HG03280 (cell line): ENCODE measurements at regions not wholly inside any gene's neighbourhood (a gene's known extent, or its start where the extent isn't known, plus 50 kb on each side); places are given as distances from the start of the nearest gene placed in this dataset.
"Not testable (repeated sequence)": the region's sequence is repeated elsewhere in the genome, so short reads cannot be mapped to it uniquely, and the experiment has no call there.

Experiments used
- ATAC-seq: cut with Tn5 transposase; IDR thresholded peaks from one replicate; pipeline ENCODE4 v1.9.1; 2021; ENCODE audit warnings: mild to moderate bottlenecking, moderate library complexity; ENCODE audit not compliant: unreplicated experiment

DNA sequence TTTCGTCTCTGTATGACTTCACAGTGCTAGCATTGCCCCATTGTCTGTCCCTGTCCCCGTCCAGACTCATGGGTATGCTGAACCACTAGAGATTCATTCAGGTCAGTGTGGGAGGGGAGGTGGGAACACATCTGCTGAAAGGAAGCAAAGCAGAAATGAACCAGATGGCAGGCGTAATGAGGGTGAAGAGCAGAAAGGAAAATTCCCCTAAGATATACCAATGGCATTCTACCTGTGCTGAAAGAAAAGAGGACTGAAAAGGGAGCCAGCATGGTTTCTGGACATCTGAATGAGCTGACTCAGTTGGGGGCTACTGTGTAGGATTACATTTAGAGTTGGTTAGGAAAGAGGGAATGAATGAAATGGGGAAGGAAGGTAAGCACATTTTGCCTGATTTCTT lies 678.7 kb downstream of the MAT2B start:
- ATAC-seq: no peak

DNA sequence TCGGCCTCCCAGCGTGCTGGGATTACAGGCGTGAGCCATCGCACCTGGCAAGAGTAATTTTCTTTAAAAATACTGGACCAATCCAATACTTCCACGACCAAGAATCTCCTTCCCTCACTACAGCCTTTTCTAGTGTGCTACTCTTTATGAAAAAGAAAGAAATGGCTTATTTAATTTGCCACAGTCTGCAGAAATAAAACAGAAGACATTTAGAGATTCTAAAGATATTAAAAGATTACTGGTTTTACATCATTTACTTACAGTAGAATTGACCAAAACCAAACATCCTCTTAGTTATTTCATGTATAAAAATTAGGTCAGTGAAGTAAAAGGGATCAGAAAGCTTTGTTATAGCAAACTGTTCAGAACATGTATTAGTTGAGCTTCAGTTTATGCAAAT lies 679.6 kb downstream of the MAT2B start:
- no peak for ATAC-seq

DNA sequence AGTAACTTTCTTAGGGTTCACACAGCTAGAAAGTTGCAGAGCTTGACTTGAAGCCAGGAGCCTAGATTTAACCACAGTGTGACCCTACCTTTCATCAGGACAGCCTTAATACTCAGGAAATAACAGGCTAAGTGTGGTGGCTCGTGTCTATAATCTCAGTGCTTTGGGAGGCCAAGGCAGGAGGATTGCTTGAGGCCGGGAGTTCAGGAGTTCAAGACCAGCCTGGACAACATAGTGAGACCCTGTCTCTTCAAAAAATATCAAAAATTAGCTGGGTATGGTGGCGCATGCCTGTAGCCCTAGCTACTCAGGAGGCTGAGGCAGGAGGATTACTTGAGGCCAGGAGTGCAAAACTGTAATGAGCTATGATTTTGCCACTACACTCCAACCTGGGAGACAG lies 681.1 kb downstream of the MAT2B start:
- no peak for ATAC-seq

DNA sequence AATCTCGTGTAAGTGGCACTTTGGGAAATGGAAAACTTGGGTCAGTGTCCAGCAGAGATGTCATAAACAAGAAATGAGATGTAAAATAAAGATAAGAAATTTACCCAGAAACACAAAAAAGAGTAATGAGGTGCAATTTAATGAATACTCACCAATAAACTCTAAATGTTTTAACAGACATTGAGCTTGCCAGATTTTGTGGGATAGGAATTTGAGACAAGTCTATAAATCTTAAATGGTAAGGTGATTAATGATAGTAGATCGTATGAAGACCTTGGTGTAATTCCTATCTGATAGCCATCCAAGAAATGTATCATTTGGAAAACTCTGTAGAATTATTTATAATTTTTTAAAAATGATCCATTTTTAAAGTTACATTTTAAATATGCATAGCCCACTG lies 682.4 kb downstream of the MAT2B start:
- no peak for ATAC-seq

DNA sequence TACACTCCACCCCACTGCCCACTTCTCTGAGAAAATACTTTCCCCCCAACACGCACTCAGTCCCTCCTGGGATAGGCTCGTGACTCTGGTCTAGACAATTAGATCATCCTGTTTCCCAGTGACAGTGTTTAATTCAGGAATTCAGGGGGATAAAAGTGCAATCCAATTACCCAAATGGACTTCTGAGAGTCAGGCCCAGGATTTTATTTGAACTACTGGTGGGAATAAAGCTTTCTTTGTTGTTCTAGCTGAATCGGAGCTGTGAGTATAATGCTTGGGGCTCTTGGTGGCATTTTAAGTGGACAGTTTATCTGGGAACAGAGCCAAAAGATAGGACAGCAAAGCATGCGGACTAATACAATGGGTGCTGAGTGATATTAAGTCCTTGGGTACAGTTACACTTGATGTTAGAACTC lies 683.3 kb downstream of the MAT2B start:
- ATAC-seq: no peak

DNA sequence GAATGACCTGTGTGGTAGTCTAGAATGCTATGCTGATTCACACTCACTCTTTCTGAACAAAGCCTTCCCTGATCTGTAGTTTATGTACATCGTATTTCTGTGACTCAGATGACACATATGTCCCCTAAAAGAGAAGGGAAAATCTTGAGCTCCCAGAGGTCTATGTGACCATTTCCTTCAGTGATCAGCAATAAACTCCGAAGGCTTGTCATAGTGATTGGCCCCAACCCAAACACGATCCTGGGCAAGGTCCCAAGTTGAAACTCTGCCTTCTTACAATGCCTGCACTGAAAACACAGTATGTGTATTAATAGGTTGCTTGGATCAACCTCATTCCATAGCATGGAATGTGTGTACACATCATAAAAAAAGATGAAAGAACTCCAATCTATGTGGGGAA lies 685.8 kb downstream of the MAT2B start:
- no peak for ATAC-seq

DNA sequence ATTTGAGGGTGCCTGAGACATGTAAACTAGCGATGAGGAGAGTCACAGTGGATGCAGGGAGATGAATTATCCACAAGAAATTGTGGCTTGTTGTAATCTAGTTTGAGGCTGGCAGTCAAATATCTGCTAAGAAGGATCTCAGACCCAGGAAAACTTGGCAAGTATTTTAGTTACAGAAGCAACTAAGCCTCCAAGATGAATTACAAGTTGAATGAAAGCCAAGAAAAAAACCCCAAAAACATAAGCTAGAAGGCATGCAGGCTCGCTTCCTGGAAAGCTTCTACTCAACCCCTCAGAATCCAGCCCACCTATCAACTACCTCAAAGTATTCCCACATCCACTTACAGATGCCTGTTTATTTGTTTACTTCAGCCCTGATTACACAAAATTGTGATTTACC lies 696.9 kb downstream of the MAT2B start:
- no peak for ATAC-seq

DNA sequence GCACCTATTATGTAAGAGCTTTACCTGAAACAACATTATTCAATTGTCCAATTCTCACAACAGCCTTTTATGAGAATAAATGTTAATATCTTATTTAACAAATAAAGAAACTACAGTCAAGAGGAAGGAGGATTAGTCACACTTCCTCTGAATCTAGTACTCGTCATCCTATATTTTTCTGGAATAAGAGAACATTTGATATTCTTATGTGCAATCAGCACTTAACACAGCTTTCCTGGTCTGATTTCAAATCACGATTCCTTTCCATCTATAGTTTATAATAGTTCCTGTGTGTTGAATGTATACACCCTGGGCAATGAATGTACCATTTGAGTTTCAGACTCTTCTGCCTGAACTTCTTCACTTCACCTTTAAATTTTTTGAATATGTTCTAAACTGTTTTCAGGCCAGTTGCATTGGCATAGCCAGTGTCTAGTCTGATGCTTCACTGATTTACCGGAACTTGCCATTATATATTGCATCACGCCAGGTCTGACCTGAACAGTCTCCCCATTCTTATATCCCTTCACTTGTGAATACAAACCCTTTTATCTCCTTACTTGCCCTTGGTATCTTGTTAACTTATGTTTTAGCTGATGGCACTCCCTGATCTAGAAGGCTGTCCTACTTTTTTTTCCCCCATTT lies 698.3 kb downstream of the MAT2B start:
- ATAC-seq: no peak

DNA sequence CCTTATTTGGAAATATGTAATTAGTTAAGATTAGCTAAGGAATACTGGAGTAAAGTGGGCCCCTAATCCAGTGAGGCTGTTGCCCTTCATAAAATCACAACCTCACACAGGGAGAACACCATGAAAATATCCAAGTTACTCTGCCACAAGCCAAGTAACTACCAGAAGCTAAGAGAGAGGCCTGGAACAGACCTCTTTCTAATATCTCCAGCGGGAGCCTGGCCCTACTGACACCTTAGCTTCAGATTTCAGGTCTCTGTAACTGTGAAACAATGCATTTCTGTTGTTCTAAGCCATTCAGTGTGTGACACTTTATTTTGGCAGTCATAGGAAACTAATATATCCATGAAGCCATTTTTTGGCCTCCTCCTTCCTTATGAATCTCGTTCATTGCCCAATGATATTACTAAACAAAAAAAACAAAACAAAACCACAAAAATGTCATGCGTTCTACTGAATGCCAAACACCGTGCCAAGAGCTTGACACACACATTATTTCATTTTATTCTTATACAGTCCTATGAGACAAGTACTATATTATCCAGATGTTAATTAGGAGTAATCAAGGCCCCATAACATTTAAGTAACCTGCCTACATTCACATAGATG lies 699.0 kb downstream of the MAT2B start:
- ATAC-seq: no peak

DNA sequence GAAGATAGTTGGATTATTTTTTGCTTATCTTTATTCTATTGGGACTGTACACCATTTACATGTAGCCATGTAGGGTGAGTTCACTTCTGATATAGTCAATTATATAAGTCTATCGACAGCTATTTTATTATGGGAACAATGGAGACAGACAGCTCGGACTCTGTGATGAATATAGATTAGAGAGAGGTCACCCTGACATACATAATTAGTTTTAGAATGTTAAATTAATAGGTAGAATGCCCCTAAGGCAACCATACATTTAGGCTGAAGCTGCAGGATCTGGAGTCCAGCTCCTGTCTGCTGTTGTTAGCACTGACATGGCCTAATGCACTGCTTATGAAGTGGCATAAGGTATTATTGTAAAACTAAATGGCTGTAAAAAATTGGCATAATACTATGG lies 700.8 kb downstream of the MAT2B start:
- ATAC-seq: no peak

DNA sequence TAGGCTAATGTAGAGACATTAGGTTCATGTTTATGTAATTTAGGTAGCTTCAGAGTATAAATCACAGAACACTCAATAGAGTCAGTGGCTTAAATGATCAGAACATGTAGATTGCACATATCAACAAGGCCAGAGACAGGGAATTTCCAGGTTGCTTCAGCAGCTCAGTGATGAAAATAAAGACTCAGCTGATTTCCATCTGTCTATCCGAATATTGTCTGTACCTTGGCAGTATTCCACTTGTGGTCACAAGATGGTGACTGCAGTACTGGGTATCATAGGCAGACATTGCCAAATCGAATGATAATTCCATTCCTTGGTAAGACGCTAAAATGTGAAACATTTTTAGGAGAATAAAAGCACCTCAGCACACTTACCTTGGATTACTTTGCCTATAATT lies 702.2 kb downstream of the MAT2B start:
- ATAC-seq: no peak

DNA sequence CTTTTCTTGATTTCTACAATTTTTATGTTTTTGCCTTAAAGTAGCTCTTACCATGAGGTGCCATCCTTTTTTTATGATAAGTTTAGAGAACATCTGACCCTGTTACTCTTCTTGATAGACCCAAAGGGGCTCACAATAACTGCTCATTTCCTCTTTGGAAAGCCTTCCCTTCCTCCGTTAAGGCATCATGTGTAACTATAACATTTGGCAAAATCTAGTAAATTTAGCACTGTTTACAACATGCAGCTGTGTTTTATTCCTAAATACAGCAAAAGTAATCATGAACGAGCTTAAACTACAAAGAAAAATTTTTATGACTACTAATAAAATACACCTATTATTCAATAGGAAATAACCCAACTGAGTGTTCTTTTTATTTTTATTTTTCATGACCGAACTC lies 705.1 kb downstream of the MAT2B start:
- ATAC-seq: no peak

DNA sequence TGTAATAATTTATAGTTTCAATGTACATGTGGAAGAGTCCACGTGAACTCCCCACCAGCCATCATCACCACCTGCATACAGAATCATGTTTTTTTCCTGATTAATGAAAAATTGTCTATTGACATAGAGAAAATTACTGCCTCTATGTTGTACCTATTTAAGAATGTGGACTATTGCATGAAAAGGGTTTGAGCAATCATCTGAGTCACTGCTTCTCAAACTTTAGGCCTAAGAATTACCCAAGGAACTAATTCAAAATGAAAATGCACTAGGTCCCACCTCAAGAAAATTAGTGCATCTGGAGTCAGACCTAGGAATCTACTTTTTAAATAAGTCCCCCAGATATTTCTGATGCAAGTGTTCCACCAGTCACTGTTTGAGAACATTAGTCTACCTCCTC lies 709.3 kb downstream of the MAT2B start:
- ATAC-seq: no peak

DNA sequence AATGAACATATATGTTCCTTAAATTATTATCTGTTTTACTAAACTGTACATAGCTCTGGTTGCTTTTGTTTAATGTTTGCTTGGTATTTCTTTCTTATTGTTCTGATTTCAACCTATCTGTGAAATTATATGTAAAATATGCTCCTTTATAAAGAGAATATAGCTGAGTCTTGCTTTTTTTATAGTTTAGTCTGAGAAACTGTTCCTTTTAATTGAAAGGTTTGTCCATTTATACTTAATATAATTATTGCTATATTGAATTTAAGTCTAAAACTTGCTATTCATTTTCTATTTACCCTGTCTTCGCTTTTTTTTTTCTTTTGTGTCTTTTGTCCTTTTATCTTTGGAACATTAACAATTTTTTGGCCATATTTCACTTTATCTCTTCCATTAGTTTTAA lies 712.0 kb downstream of the MAT2B start:
- ATAC-seq: no peak

DNA sequence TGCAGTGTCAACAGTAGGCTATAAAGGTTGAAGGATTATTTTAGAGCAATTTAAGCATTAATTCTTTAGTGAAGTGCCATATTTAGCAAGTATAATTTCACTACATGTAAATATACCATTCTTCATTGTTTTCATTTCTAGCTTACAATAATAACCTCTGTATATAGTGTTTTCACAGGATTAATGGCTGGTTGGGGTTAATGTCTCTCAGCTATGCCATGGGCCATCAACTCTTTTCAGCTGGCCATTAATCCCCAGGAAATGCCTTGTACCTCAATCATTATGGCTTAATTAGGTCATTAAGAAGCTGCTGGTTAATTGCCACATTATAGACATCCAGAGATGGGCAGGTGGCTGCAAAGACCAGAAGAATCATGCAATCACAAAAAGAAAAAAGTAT lies 715.1 kb downstream of the MAT2B start:
- ATAC-seq: no peak

DNA sequence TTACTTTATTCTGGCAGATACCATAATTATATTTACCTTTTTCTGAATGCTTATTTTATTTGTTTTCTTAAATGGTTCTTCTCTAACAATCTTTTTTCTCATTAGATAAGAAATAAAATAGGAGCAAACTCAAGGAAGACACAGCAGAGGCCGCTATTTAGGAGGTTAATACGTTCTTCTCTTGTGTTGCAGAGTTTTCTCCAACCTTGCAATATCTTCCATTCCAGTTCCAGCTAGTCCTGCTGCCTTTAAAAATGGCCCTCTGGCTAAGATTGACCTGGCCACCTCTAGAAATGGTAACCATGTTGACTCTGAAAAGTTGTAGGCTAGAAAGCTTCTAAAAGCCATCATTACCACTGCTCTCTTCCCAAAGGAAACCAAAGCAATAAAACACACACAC lies 718.8 kb downstream of the MAT2B start:
- no peak for ATAC-seq

DNA sequence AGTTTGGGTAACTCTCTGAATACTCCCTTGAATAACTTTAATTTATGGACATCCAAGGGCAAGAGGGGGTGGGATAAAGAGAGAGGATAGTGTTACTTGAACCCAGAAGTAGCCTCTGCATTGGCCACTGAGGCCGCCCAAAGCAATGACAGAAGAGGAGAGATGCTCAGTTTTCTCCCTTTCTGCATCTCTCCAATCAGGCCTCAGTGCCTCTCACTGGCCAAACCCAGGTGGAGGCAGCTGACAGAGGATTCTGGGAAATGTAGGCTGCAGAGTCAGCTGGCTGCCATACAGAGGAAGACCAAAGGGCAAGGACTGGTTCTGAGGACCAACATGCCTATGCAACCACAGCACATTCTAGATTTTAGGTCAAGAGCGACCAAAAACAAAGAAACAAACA lies 719.4 kb downstream of the MAT2B start:
- ATAC-seq: no peak

DNA sequence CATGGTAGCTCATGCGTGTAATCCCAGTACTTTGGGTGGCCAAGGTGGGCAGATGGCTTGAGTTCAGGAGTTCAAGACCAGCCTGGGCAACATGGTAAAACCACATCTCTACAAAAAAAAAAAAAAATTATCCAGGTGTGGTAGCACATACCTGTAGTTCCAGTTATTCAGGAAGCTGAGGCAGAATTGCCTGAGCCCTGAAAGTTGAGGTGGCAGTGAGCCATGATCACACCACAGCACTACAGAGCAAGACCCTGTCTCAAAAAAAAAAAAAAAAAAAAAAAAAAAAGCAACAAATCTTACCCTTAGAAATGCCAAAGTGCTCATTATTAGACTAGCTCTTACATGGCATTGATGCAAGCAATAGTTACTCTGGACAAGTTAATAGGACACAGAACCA lies 724.9 kb downstream of the MAT2B start:
- ATAC-seq: no peak

DNA sequence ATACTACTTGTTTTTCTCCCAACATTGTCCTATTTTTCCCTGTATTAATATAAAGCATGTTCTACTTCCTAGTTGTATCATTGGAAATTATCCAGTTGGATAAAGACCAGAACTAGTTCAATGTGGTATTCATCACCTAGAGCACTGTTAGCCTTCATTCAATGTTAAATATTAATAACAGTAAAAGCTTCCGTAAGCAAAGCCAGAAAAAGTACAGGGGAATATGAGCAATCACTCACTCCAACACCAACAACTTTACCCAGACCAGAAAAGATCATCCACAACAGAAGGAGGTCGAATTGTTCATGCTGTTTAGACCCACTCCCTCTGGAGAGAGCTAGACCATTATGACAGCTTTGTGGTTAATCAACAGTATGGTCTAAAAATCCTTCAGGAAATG lies 728.4 kb downstream of the MAT2B start:
- ATAC-seq: no peak

DNA sequence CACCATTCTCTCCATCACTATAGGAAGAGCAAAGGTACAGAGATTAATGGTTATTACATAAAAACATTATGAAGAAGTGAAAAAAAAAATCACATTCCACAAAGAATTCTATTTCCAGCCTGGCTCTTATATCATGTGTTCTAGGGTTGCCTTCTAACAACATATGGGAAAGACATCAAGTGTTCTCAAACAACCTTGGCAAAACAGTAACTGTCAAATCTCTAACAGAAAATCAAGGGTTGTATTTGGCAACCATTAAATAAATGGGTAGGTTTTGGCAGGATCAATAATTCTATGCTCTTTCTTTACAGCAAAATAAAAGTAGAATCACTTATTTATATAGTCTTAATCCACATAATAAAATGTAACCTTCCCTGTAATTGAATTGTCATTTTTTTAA lies 728.9 kb downstream of the MAT2B start:
- ATAC-seq: no peak

DNA sequence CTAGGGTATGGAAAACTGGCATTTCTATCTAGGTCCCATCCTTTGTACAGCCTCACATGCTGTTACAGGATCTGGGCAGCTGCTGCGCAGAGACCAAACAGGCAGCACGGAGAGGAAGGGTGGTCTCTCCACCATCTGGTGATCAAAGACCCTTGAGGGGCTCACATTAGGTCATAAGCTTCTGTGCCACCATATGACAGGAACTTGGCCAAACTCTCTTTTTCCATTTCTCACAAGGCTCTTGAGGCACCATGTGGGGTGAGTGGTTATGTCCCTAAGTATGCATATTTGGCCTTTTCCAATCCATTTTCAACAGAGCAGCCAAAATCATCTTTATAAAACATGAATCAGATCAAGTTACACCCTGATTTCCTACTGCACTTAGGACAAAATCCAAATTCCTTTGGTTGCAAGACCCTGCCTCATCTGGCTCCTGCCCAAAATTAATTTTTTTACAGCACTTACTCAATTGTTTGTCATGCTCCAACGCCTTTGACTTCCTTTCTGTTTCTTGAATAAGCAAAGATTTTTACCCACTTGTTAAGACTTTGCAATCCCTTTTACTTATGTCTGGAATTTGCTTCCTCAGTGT lies 730.0 kb downstream of the MAT2B start:
- no peak for ATAC-seq

DNA sequence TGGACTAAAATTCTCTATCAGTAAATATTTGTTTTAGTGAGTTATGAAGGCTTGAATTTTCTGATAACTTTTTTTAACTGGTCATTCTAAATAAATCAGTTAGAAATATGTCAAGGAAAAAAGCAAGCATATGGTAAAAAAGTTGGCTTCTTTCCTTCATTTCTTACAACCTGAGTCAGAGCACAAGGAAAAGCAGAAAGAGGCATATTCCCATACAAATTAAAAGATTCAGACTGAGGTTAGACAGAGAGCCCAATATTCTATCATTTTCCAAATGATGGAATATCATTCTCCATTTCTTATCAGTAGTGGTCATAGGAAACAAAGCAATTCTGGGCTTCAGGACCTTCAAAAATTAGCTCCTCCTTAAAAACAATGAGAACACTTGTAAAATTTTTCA lies 732.1 kb downstream of the MAT2B start:
- ATAC-seq: no peak

DNA sequence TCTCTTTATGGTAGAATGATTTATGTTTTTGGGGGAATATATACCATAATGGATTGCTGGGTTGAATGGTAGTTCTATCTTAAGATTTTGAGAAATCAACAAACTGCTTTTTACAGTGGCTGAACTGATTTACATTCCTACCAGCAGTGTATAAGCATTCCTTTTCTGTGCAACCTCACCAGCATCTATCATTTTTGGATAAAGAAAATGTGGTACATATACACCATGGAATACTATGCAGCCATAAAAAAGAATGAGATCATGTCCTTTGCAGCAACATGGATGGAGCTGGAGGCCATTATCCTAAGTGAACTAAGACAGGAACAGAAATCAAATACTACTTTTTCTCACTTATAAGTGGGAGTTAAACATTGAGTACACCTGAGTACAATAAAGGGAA lies 746.4 kb downstream of the MAT2B start:
- not testable (repeated sequence) for ATAC-seq
